NB4 (cell line): ENCODE measurements at regions not wholly inside any gene's neighbourhood (a gene's known extent, or its start where the extent isn't known, plus 50 kb on each side); places are given as distances from the start of the nearest gene placed in this dataset.
"Not testable (repeated sequence)": the region's sequence is repeated elsewhere in the genome, so short reads cannot be mapped to it uniquely, and the experiment has no call there.

Experiments
- CTCF ChIP-seq: IDR thresholded peaks from one replicate; pipeline ENCODE4 v1.5.1; 2012; ENCODE audit warnings: low read depth, low read length
- POLR2A ChIP-seq: IDR thresholded peaks from 2 replicates; pipeline ENCODE4 v1.6.1; 2011; ENCODE audit warnings: mild to moderate bottlenecking; ENCODE audit not compliant: insufficient read length; ENCODE audit errors: extremely low read depth

GRCh38 chr20:29497684-29498083 is 1759.8 kb upstream of the DEFB115 start:
- not testable (repeated sequence) for TF ChIP-seq CTCF, POLR2A
